Adipose tissue (tissue), 3 donors: ENCODE measurements at regions not wholly inside any gene's neighbourhood (a gene's known extent, or its start where the extent isn't known, plus 50 kb on each side); places are given as distances from the start of the nearest gene placed in this dataset.
"Not testable (repeated sequence)": the region's sequence is repeated elsewhere in the genome, so short reads cannot be mapped to it uniquely, and the experiment has no call there.

Source experiments
- H3K27ac ChIP-seq: one replicate; pipeline ENCODE4 v1.5.1; 2013; ENCODE audit warnings: low read depth, low read length
- WGBS, 3 donors: extraction: QIAGEN DNeasy Blood & Tissue Kit; methylation state at CpG; one replicate each; pipeline ENCODE4 v1.1.7; 2013; 5-methylcytosine and 5-hydroxymethylcytosine counted together
- donor health status: healthy with polysubstance abuse.
- donor health status: Bipolar disorder and iron deficiency.
- donor health status: healthy.

DNA sequence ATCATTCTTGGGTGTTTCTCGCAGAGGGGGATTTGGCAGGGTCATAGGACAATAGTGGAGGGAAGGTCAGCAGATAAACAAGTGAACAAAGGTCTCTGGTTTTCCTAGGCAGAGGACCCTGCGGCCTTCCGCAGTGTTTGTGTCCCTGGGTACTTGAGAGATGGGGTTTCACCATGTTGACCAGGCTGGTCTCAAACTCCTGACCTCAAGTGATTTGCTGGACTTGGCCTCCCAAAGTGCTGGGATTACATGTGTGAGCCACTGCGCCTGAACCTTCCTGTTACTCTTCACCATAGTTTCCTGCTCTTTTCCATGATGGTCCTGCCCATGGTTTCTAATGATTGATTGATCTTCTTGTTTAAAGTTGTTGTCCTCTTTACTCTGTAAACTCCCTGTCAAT is 207.9 kb downstream of the BCAS1 start:
- H3K27ac ChIP-seq, result not testable (repeated sequence)
- 95 to 98% (median 97%) methylated on average over 4 of the region's 4 CpGs for WGBS, 3 donors

DNA sequence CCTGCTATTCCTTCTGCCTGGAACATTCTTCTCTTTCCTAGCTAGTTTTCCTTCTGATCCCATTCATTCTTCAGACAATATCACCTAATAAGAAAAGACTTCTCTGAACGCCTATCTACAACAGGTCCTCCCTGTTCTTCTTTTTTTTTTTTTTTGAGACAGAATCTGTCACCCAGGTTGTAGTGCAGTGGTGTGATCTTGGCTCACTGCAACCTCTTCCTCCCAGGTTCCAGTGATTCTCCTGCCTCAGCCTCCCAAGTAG is 208.3 kb downstream of the BCAS1 start:
- WGBS, 3 donors, result 91 to 100% (median 96%) methylated on average over 1 of the region's 1 CpG
- H3K27ac ChIP-seq, result not testable (repeated sequence)

DNA sequence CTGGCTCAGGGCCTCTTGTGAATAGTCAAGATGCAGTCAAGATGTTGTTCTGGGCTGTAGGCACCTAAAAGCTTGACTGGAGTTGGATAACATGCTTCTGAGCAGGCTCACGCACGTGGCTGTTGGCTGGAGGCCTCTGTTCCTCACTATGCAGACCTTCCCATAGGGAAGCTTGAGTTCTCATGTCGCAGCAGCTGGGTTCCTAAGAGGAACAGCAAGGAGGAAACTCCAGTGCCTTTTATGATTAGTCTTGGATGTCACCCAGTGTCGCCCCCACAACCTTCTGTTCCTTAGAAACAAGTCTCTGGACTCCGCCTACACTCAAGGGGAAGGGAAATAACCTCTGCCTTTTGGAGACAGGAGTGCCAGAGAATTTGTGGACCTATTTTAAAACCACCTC is 210.7 kb downstream of the BCAS1 start:
- WGBS, 3 donors, result 46 to 69% (median 49%) methylated on average over 5 of the region's 5 CpGs
- no peak overlapping the region for H3K27ac ChIP-seq

DNA sequence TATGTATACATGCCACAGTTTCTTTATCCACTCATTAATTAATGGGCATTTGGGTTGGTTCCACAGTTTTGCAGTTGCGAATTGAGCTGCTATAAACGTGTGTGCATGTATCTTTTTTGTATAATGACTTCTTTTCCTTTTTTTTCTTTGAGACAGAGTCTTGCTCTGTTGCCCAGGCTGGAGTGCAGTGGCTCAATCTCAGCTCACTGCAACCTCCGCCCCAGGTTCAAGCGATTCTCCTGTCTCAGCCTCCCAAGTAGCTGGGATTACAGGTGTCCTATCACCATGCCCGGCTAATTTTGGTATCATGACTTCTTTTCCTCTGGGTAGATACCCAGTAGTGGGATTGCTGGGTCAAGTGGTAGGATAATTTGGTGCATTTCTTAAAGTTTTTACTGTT is 211.4 kb downstream of the BCAS1 start:
- 93 to 95% (median 94%) methylated on average over 5 of the region's 5 CpGs for WGBS, 3 donors
- H3K27ac ChIP-seq, result not testable (repeated sequence)

DNA sequence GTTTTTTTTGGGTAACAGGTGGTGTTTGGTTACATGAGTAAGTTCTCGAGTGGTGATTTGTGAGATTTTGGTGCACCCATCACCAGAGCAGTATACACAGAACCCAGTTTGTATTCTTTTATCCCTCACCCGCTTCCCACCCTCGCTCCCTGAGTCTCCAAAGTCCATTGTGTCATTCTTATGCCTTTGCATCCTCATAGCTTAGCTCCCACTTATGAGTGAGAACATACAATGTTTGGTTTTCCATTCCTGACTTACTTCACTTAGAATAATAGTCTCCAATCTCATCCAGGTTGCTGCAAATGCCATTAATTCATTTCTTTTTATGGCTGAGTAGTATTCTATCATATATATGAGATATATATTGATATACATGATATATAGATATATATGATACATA is 211.9 kb downstream of the BCAS1 start:
- 90 to 99% (median 96%) methylated on average over 3 of the region's 3 CpGs for WGBS, 3 donors

DNA sequence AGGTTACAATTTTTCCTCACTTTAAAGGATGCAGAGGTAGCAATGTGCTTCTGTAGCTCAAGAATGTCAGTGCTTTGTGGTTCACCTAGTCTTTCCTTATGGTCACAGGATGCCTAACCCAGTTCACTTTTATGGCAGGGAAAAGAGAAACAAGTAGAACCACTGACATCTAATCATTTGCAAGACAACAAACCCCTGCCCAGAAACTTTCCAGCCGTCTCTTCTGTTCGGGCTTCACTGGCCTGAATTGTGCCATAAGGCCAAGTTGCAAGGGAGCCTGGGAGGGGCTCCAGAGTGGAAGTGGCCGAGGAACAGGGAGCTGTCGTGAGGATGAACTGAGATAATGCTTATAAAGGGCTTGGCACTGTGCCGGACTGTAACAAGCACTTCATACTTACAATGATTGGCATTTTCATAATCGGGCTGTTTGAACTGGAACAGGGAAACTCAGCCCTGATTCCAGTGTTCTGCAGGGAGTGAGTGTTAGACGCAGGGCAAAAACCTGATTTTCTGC is 212.6 kb downstream of the BCAS1 start:
- no peak overlapping the region for H3K27ac ChIP-seq
- 19 to 51% (median 39%) methylated on average over 7 of the region's 7 CpGs for WGBS, 3 donors

More for the DNA sequence above, 211.9 kb downstream of the BCAS1 start:
- not testable (repeated sequence) for H3K27ac ChIP-seq

DNA sequence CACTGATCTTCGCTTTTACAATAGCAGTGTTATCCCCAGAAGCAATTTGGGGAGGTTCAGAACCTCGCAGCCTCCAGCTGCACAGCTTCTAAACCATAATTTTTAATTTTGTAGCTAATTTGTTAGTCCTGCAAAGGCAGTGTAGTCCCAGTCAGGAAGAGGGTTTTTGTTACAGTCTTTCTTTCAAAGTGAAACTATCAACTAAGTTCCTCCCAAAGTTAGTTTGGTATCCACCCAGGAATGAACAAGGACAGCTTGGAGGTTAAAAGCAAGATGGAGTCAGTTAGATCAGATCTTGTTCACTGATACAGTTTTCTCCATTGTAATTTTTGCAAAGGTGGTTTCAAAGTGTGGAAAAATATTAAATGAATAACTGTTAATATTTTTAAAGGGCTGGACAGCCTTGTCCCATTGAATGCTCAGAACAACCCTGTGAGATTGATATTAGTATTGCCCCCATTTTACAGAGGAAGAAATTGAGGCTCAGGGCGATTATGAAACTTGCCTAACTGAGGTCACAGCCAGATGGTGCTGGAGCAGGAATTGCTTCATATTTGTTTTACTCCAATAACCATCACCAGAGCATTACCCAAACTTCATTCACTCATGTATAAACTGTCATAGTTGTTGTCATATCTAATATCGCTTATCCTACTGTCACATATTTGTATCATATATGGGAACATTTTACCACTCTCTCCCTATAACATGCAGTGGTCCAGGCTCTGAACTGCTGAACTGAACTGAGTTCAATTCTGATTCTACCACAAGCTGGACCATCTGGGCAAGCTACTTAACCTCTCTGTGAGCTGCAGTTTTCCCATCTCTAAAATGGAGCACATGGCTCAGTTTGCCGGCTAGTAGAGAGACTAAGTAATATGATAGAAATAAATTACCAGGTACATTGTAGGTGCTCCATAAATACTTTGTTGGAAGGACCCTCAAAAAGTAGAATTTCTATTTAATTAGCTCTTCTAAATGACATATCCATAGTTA is 213.8 kb downstream of the BCAS1 start:
- 95 to 99% (median 98%) methylated on average over 5 of the region's 5 CpGs for WGBS, 3 donors
- H3K27ac ChIP-seq, result no peak overlapping the region

DNA sequence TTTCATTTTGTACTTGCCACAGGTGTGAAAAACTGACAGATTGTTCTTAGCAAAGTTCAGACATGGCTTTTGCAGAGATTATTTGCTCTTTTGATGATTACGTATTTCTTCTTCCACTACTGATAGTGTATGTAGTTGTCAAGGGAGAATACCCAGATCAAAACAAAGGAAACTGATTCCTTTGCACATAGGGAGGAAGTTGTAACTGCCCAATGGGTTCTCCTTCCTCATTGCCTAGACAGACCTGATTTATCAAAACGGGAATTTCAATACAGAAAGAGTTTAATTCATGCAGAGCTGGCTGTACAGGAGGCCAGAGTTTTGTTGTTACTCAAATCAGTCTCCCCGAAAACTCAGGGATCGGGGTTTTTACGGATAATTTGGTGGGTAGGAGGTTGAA is 214.7 kb downstream of the BCAS1 start:
- 74 to 81% (median 79%) methylated on average over 5 of the region's 5 CpGs for WGBS, 3 donors
- no peak overlapping the region for H3K27ac ChIP-seq

DNA sequence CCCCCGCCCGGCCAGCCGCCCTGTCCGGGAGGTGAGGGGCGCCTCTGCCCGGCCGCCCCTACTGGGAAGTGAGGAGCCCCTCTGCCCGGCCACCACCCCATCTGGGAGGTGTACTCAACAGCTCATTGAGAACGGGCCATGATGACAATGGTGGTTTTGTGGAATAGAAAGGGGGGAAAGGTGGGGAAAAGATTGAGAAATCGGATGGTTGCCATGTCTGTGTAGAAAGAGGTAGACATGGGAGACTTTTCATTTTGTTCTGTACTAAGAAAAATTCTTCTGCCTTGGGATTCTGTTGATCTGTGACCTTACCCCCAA is 215.8 kb downstream of the BCAS1 start:
- not testable (repeated sequence) for H3K27ac ChIP-seq
- 93 to 100% (median 100%) methylated on average over 3 to 5 of the region's 10 CpGs for WGBS, 3 donors

DNA sequence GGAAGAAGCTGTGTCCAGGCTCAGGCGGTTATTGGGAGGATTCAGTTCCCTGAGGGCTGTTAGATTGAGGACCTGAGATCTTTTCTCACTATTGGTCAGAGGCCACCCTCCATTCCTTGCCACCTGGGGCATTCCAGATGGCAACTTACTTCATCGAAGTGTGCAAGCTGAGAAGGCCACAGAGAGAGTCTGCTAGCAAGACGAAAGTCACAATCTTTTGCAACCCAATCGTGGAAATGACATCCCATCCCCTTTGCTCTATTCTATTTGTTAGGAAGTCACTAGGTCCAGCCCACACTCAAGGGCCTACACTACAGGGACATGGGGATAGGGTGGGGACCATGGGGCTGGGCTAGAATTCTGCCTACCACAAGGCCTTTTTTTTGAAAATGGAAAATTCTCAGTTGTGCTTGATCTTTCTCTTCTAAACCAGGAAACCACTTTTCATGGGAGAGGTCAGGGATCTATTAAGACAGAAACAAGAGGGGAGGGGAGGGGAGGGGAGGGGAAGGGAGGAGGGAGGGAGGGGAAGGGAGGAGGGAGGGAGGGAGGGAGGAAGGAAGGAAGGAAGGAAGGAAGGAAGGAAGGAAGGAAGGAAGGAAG is 217.2 kb downstream of the BCAS1 start:
- no peak overlapping the region for H3K27ac ChIP-seq
- 70 to 90% (median 73%) methylated on average over 4 of the region's 4 CpGs for WGBS, 3 donors

DNA sequence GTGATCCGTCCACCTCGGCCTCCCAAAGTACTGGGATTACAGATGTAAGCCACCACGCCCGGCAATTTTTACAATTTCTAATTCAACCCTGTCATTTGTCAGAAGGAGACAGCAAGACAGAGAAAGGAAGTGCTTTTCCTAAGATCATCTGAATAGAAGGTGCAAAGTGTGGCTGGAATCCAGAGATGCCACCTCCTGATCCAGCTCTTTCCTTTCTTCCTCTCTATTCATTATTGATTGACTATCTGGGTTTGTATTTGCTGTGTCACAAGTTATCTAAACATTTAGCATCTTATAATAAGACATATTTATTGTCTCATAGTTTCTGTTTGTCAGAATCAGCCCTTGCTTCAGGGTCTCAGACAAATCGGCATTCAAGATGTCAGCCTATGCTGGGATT is 217.7 kb downstream of the BCAS1 start:
- H3K27ac ChIP-seq, result no peak overlapping the region
- WGBS, 3 donors, result 97 to 99% (median 99%) methylated on average over 5 of the region's 5 CpGs

DNA sequence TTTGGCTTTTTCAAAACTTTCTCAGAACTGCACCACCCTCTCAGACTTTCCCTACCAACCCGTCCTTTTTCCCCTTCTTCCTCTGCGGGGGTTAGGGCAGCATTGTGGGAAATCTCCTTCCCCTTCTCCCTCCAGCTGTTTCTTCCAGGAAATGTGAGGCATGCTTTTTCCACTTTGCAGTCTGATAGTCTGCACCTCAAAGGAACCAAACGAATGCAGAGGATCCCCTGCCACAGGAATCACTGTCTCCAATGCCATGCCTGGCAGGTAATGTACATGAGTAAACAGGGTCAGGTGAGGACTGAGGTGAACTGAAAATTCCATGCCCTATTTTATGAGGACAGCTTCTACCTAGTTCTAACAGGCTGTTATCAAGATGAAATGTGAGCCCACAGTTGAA is 218.4 kb downstream of the BCAS1 start:
- WGBS, 3 donors, result 31 to 58% (median 41%) methylated on average over 3 of the region's 3 CpGs

DNA sequence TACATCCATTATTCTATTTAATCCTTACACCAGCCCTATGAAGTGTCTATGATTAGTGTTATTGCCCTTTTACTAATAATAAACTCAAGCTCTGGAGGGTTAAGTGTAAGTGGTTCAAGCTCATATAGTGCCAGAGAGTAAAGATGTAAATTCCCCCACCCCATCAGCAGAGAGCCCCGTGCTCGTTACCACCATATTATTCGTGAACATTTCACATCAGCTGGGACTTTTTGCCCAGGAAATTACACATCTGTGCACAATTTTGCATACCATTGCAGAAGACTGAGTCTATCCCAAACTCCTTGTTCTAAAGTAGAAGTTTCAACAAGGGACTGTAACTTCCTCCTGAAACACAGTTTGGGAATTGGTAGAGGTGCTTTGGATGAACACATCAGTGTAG is 220.1 kb downstream of the BCAS1 start:
- WGBS, 3 donors, result 48 to 85% (median 64%) methylated on average over 3 of the region's 3 CpGs

More for the DNA sequence above, 218.4 kb downstream of the BCAS1 start:
- no peak overlapping the region for H3K27ac ChIP-seq

DNA sequence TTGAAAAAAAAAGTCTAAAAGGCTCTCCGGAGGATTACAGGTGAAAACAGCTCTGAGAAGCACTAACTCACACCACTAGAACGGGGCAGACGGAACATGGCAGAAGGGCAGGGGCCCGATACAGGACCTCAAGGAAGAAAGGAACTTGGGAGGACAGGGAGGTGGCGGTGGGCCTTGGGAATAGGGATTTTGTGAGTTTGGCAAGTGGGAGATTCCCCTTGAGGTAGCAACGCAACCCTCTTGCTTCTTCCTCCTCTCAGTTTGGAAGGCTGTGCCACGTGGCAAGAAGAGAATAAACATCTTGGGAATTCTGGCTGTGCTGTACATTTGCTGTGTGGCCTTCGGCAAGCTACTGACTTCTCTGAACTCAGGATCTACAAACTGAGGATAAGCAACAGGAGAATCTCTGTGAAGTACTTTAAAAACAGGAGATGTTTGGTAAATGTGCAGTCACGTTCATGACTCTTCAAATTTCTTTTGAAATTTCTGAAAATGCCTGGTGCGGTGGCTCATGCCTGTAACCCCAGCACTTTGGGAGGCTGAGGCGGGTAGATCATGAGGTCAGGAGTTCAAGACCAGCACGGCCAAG is 220.8 kb downstream of the BCAS1 start:
- H3K27ac ChIP-seq, result no peak overlapping the region
- WGBS, 3 donors, result 83 to 92% (median 85%) methylated on average over 12 of the region's 12 CpGs

More for the DNA sequence above, 220.1 kb downstream of the BCAS1 start:
- H3K27ac ChIP-seq, result no peak overlapping the region

DNA sequence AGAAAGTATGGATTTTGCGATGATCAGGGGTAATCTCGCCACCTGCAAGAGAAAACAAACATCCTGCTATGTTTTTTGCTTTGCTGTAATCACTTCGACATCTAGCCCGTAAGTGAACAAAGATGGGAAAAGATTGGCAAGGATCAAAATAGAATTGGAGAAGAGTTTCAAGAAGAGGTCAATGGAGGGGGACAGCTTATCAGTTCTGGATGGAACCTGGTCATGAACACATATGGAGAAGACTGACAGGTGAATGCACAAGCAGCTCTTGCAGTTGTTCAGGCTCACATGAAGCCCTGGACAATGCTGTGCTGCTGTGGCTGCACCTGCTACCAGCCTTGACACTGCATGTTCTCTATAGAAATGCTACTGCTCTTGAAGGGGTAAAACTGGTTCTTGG is 222.1 kb downstream of the BCAS1 start:
- H3K27ac ChIP-seq, result no peak overlapping the region
- WGBS, 3 donors, result 44 to 86% (median 86%) methylated on average over 4 of the region's 4 CpGs

DNA sequence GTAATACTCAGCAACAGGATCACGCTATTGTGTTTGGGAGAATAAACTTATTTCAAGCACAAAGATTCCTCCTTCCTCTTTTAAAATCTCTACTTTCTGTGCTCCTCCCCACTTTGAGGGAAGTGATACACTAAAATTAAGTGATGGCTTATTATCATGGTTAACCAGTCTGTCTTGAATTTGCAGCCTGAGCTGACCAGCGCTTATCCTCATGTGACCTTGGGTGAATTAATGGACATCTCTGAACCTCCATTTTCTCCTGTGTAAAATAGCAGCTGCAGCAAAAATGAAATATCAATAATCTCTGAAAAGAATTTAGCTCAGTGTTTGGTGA is 222.6 kb downstream of the BCAS1 start:
- no peak overlapping the region for H3K27ac ChIP-seq
- 64 to 81% (median 66%) methylated on average over 2 of the region's 2 CpGs for WGBS, 3 donors

DNA sequence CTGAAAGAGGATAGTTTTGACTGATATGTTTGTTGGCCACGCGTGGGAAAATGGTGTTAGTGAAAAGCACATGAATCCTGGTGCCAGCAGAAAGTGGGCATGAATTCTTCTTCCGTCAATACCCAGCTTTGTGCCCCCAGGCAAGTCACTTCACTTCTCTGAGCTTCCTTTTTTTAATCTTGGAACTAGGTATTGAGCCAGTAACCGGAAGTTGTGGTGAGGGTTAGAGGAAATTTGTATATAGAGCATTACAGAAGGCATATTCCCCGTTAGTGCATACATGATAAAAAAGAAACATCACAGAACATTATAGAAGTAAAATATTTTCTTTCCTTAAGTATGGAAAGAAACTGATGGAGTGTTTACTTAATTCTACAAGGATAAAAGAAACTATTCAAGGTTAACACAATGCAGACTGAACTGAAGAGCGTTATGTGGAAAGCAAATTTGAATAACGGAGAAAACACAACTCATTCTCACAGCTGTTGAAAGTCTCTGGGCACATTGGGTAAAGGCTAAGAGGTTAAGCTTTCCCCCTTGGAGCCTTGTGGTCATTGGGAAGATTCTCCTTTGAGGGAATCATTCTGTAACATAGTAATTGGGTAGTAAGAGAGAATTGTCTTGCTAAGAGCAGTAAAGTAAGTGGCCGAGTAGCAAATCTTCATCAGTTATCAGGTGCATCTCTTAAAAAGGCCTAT is 223.1 kb downstream of the BCAS1 start:
- WGBS, 3 donors, result 53 to 84% (median 65%) methylated on average over 8 of the region's 8 CpGs
- H3K27ac ChIP-seq, result no peak overlapping the region

DNA sequence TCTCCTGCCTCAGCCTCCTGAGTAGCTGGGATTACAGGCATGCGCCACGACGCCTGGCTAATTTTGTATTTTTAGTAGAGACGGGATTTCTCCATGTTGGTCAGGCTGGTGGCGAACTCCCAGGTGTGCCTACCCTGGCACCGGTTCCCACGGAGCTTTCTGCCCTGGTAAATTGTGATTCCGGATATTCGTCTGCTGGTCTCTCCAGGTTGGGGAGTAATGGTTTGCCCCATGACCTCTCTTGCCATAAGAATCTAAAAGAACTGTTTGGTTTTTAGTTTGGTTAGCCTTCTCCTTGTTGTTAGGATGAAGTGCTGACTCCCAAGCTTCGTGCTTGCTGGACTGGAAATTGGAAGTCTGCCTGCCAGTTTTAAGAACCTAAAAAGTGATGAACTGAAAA is 223.8 kb downstream of the BCAS1 start:
- 88 to 90% (median 90%) methylated on average over 10 of the region's 10 CpGs for WGBS, 3 donors
- no peak overlapping the region for H3K27ac ChIP-seq

DNA sequence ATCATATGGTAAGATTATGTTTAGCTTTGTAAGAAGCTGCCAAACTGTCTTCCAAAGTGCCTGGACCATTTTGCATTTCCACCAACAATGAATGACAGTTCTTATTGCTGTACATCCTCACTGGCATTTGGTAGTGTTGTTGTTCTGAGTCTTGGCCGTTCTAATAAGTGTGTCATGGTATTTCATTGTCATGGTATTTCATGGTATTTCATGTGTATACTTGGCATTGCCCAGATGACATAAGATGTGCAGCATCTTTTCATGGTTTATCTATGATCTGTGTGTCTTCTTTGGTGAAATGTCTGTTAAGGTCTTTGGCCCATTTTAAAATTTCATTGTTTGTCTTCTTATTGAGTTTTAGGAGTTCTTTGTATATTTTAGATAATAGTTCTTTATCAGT is 224.4 kb downstream of the BCAS1 start:
- 88 to 97% (median 91%) methylated on average over 1 of the region's 1 CpG for WGBS, 3 donors
- H3K27ac ChIP-seq, result no peak overlapping the region
